RWPE1 (cell line): ENCODE measurements at regions not wholly inside any gene's neighbourhood (a gene's known extent, or its start where the extent isn't known, plus 50 kb on each side); places are given as distances from the start of the nearest gene placed in this dataset.

Experiments used
- CTCF ChIA-PET: fragments of 350-600 bp; sonication (Branson Sonifier 250); formaldehyde crosslinking; extraction: SDS; loops from one replicate; lab custom pipeline; 2021; lab: Yijun Ruan, JAX
- POLR2A ChIA-PET: fragments of 400-600 bp; formaldehyde crosslinking; extraction: SDS; loops from one replicate; lab custom pipeline; 2020; ENCODE audit warnings: antibody characterized with exemption; ENCODE audit not compliant: low non-redundant PET; lab: Yijun Ruan, JAX
- DNase-seq: peaks from one replicate; pipeline ENCODE4 v3.0.0; 2012; ENCODE audit warnings: low spot score
- H3K27ac ChIP-seq: fragments of 450-650 bp; 2 replicates; pipeline ENCODE4 v1.5.1; 2017
- TF ChIP-seq, protein P1 (sequence below): fragments of 450-650 bp; conservative IDR thresholded peaks from 2 replicates; pipeline ENCODE4 v1.5.1; 2017; ENCODE audit warnings: low read depth, mild to moderate bottlenecking

DNA sequence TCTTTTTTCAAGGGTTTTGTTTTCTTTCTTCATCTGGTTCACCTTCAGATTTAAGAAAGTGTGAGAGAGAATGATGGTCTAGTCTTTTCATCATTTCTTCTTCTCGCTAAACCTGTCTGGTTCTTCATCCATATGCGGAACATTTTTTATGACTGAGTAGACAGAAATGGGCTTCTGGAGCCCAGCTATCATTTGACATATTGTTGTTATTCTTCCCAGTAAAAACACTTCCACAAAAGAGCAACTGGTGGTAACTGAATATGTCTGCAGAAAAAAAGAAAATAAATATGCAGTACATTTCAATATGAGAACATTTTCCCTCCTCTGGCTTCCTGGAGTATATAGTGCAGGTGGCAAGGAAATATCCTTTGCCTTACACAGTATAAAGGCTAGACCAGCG is 209.5 kb downstream of the JCAD start:
- DNase-seq: no peak
- no peak overlapping the region for H3K27ac ChIP-seq
- ChIA-PET POLR2A (no interaction called here), CTCF (no interaction called here)
- TF ChIP-seq, protein P1, sequence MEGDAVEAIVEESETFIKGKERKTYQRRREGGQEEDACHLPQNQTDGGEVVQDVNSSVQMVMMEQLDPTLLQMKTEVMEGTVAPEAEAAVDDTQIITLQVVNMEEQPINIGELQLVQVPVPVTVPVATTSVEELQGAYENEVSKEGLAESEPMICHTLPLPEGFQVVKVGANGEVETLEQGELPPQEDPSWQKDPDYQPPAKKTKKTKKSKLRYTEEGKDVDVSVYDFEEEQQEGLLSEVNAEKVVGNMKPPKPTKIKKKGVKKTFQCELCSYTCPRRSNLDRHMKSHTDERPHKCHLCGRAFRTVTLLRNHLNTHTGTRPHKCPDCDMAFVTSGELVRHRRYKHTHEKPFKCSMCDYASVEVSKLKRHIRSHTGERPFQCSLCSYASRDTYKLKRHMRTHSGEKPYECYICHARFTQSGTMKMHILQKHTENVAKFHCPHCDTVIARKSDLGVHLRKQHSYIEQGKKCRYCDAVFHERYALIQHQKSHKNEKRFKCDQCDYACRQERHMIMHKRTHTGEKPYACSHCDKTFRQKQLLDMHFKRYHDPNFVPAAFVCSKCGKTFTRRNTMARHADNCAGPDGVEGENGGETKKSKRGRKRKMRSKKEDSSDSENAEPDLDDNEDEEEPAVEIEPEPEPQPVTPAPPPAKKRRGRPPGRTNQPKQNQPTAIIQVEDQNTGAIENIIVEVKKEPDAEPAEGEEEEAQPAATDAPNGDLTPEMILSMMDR: no peak

DNA sequence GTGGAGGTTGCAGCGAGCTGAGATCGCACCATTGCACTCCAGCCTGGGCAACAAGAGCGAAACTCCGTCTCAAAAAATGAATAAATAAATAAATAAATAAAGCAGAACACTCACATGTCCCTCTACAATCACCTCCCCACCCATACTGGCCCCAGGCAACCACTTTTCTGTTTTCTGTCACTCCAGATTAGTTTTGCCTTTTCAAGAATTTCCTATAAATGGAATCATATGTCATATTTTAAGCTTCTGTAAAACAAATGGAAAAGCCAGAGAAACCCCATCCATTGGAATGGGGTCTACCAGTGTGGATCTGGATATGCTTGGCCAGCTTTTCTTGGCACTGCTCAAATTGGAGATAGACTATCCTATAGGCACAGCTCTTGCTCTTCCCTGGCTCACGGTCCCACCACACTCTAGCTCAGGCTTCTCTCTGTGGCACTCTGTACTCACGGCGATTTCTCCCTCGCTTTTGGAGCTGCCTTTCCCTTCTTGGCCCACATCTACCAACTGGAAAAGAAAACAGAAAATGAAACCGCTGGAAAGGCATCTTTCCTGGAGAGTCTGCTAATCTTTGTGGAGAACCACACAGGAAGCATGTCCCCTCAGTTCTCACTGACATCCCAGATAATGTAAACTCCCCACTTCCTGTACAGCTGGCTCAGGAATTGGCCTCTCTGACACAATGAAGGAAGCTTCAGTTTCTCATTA is 210.1 kb downstream of the JCAD start:
- TF ChIP-seq, protein P1: no peak
- ChIA-PET POLR2A (no interaction called here), CTCF (interaction anchor here (0.6 kb wide), 3 partner anchors 91 to 328 kb away, joined by 3 to 4 read pairs (median 3); no protein-coding TSS in a partner anchor)
- no peak overlapping the region for H3K27ac ChIP-seq
- no peak for DNase-seq

DNA sequence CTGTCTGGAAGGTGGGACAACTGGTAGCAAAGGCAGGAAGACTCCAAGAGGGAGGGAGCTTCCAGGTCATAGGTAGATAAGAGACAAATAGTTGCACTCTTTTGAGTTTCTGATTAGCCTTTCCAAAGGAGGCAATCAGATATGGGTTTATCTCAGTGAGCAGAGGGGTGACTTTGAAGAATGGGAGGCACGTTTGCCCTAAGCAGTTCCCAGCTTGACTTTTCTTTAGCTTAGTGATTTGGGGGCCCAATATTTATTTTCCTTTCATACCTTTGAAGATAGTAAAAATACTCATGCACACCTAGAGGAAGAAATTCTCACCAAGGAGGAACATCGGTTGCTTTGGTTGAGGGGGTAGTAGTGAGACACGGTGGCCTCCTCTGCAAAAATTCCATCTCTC is 212.1 kb upstream of the SVIL start:
- TF ChIP-seq, protein P1: no peak
- H3K27ac ChIP-seq: no peak overlapping the region
- ChIA-PET CTCF (no interaction called here), POLR2A (no interaction called here)
- no peak for DNase-seq

DNA sequence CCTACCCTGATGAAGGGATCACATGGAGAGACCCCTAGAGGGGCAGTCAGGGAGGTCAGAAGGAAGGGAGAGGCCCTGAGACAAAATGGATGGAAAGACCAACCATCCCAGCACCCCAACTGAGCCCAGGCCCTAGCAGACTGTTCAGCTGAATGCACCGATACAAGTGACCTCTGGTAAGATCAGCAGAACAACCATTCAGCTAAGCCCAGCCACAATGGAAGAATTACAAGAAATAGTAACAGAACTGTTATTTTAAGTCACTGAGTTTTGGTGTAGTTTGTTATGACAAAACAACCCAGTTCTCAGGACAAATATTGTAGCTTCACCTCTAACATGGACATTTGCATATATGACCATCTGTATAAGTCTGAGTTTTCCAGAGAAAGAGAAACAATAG is 210.4 kb upstream of the SVIL start:
- no peak overlapping the region for H3K27ac ChIP-seq
- ChIA-PET POLR2A (no interaction called here), CTCF (no interaction called here)
- DNase-seq: no peak
- TF ChIP-seq, protein P1: no peak

DNA sequence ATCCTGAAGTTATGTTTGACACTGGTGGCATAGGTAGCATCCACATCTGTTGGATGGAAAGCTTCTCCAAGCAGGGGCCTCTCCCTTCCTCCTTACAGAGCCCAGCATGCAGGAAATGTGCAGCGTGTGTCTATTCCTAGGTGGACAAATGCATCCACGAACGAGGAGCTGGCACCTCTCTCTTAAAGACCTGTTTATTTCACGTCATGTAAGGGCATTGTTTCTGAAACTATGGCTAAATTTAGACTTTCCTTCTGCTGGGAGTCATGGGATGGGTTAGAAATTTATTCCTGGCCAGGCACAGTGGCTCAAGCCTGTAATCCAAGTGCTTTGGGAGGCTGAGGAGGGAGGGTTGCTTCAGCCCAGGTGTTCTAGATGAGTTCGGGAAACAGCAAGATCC is 208.4 kb upstream of the SVIL start:
- TF ChIP-seq, protein P1: no peak
- POLR2A ChIA-PET: no interaction called here
- CTCF ChIA-PET: no interaction called here
- no peak overlapping the region for H3K27ac ChIP-seq
- DNase-seq: no peak

DNA sequence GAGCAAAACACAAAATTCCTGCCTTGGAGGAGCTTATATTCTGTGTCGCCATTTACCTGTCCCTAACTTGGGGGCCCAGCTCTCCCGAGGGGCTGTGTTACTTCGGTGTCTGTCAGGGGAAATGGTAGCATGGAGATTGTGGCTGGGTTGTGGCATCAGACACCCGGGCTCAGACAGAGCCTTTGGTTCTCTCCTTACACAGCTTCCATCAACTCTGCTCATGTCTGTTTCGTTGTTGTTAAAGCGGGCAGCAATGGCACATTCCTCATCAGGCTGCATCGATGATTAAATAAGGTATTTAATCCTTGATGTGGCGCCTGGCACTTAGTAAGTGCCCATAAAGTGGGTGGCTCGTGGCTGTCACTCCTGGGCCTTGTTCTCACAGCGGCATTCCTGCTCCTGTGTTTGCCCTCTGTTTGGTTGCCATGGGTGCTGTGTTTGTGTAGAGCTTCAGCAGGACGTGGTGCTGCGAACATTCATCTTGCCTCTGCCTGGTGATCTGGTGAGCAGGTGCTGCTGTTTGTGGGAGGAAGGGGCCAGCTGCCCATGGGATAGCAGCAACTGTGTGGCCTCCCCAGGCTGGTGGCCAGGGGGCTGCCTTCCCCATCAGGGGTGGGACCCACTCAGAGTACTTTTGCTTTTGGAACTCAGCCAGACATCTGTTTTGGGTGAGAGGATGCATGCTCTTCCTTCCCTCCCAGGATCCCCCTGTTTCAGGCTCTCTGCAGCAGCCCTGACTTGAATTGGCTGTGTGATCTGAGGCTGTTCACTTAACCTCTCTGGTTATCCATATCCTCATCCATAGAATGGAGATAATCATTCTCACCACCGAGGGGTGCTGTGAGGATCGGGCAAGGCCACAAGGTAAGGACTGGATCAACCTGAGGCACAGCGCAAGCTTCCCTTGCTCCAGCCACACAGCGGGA is 207.2 kb upstream of the SVIL start:
- TF ChIP-seq, protein P1: no peak
- no peak for DNase-seq
- ChIA-PET POLR2A (no interaction called here), CTCF (interaction anchor here (0.6 kb wide), 2 partner anchors 13 to 329 kb away, joined by 3 read pairs; no protein-coding TSS in a partner anchor)
- no peak overlapping the region for H3K27ac ChIP-seq
